ENCODE measurements at regions not wholly inside any gene's neighbourhood (a gene's known extent, or its start where the extent isn't known, plus 50 kb on each side); places are given as distances from the start of the nearest gene placed in this dataset.

DNA sequence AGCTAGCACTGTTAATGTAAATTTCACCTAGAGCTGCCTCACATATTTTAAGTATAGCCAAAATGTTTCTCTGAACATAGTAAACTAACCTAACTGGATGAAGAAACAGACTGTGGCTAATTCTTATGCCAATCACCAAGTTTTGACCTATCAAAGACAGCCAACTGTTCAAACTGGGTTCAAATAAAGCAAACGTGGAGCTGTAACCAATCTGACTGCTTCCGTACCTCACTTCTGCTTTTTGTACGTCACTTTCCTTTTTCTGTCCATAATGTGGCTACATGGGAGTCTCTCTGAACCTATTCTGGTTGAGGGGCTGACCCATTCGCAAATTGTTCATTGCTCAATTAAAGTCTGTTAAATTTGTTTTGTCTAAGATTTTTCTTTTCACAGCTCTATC, 66.3 kb upstream of the ETV1 start:
- no peaks in the 10 kb centered on the region for H3K79me2 ChIP-seq (ENCODE audit: insufficient read depth, low read depth, low read length)
- CTCF ChIA-PET (ENCODE audit: unreplicated experiment), result no interaction called here
- H2AFZ ChIP-seq (ENCODE audit: low read length), result no peak overlapping the region
- no peak for TF ChIP-seq EZH2phosphoT487 (IDR thresholded peaks at IDR 0.05; ENCODE audit: borderline replicate concordance, low read depth, low read length)
- TF ChIP-seq, protein P1, sequence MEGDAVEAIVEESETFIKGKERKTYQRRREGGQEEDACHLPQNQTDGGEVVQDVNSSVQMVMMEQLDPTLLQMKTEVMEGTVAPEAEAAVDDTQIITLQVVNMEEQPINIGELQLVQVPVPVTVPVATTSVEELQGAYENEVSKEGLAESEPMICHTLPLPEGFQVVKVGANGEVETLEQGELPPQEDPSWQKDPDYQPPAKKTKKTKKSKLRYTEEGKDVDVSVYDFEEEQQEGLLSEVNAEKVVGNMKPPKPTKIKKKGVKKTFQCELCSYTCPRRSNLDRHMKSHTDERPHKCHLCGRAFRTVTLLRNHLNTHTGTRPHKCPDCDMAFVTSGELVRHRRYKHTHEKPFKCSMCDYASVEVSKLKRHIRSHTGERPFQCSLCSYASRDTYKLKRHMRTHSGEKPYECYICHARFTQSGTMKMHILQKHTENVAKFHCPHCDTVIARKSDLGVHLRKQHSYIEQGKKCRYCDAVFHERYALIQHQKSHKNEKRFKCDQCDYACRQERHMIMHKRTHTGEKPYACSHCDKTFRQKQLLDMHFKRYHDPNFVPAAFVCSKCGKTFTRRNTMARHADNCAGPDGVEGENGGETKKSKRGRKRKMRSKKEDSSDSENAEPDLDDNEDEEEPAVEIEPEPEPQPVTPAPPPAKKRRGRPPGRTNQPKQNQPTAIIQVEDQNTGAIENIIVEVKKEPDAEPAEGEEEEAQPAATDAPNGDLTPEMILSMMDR (conservative IDR thresholded peaks at IDR 0.05; ENCODE audit: low read length), result no peak
- no peak overlapping the region for H3K27ac ChIP-seq (ENCODE audit: low read depth, low read length, poor library complexity, severe bottlenecking)
- DNase-seq (ENCODE audit: low spot score), result no peak
- H3K9me3 ChIP-seq (ENCODE audit: low read length), result no peaks in the 10 kb centered on the region; the same call in 1 of the 2 replicates
- H3K4me3 ChIP-seq (ENCODE audit: low read depth, low read length, poor library complexity, severe bottlenecking), result no peak overlapping the region
- no peaks in the 10 kb centered on the region for H3K36me3 ChIP-seq (ENCODE audit: insufficient read depth, low read length)
- no TSS peak for BruUV-seq (replicated peaks)
- POLR2A ChIA-PET, result no interaction called here
- intact Hi-C loops (cut with micrococcal nuclease; ENCODE audit: unreplicated experiment), result no loop called here
- H3K9me2 ChIP-seq (ENCODE audit: insufficient read depth, low read length), result no peaks in the 10 kb centered on the region
- H3K4me2 ChIP-seq (ENCODE audit: low read length), result no peak overlapping the region
- no peaks in the 10 kb centered on the region for H4K20me1 ChIP-seq (ENCODE audit: insufficient read depth, low read length)
- no peaks in the 10 kb centered on the region for H3K4me1 ChIP-seq (ENCODE audit: insufficient read depth, low read length, poor library complexity, severe bottlenecking)

DNA sequence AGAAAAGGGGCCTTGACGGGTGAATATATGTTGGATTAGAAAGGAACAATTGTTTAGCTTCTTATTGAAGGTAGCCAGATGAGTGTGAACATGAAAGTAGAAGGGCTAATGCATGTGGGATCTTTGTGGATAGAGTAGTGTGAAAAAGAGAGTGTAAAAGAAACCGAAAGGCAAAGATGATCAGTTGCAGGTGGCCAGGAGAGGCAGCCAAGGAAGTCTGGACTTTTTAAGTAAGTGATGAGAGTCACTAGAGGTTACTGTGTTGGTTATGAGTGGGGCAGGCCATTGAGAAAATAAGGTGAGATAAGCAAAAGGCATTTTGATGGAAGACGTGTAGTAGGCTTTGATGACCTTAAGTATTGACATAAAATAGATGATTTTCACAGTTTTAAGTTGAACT, 64.7 kb upstream of the ETV1 start:
- H2AFZ ChIP-seq (ENCODE audit: low read length), result no peak overlapping the region
- intact Hi-C loops (cut with micrococcal nuclease; ENCODE audit: unreplicated experiment), result no loop called here
- H3K36me3 ChIP-seq (ENCODE audit: insufficient read depth, low read length), result no peaks in the 10 kb centered on the region
- H4K20me1 ChIP-seq (ENCODE audit: insufficient read depth, low read length), result no peaks in the 10 kb centered on the region
- ChIA-PET POLR2A (interaction anchor here (0.7 kb wide), 1 partner anchor 1092 kb away, joined by 3 read pairs; no protein-coding TSS in a partner anchor), CTCF (ENCODE audit: unreplicated experiment) (no interaction called here)
- no peaks in the 10 kb centered on the region; the same call in 1 of the 2 replicates for H3K9me3 ChIP-seq (ENCODE audit: low read length)
- no peak overlapping the region for H3K4me3 ChIP-seq (ENCODE audit: low read depth, low read length, poor library complexity, severe bottlenecking)
- DNase-seq (ENCODE audit: low spot score), result no peak
- H3K27ac ChIP-seq (ENCODE audit: low read depth, low read length, poor library complexity, severe bottlenecking), result no peak overlapping the region
- no peak overlapping the region for H3K4me2 ChIP-seq (ENCODE audit: low read length)
- no peaks in the 10 kb centered on the region for H3K4me1 ChIP-seq (ENCODE audit: insufficient read depth, low read length, poor library complexity, severe bottlenecking)
- no peaks in the 10 kb centered on the region for H3K79me2 ChIP-seq (ENCODE audit: insufficient read depth, low read depth, low read length)
- H3K9me2 ChIP-seq (ENCODE audit: insufficient read depth, low read length), result no peaks in the 10 kb centered on the region
- no TSS peak for BruUV-seq (replicated peaks)
- no peak for TF ChIP-seq EZH2phosphoT487 (IDR thresholded peaks at IDR 0.05; ENCODE audit: borderline replicate concordance, low read depth, low read length)
- TF ChIP-seq, protein P1 (conservative IDR thresholded peaks at IDR 0.05; ENCODE audit: low read length), result no peak

DNA sequence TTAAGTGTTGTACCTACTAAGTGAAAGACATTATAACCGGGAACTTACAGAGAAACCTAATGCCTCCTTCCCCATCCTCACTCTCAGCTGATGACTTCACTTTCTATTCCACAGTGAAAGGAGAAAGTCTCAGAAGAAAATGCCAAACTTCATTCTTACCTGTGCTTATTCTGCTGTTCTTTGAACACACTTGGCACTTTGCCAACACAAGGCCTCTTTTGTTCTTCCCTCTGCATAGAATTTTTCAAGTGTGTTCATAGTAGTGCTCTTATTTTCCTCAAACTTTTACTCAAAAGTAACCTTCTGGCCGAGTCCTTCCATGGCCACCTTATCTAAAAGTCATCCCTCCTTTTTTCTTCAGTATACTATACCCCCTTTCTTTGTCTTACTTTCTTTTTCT, 59.4 kb upstream of the ETV1 start:
- Histone ChIP-seq H2AFZ (ENCODE audit: low read length) (no peak overlapping the region), H3K4me1 (ENCODE audit: insufficient read depth, low read length, poor library complexity, severe bottlenecking) (no peaks in the 10 kb centered on the region), H3K36me3 (ENCODE audit: insufficient read depth, low read length) (no peaks in the 10 kb centered on the region), H4K20me1 (ENCODE audit: insufficient read depth, low read length) (no peaks in the 10 kb centered on the region), H3K27ac (ENCODE audit: low read depth, low read length, poor library complexity, severe bottlenecking) (no peak overlapping the region), H3K9me2 (ENCODE audit: insufficient read depth, low read length) (no peaks in the 10 kb centered on the region), H3K4me2 (ENCODE audit: low read length) (no peak overlapping the region), H3K79me2 (ENCODE audit: insufficient read depth, low read depth, low read length) (no peaks in the 10 kb centered on the region), H3K9me3 (ENCODE audit: low read length) (no peaks in the 10 kb centered on the region), H3K4me3 (ENCODE audit: low read depth, low read length, poor library complexity, severe bottlenecking) (no peak overlapping the region)
- ChIA-PET CTCF (ENCODE audit: unreplicated experiment) (no interaction called here), POLR2A (no interaction called here)
- intact Hi-C loops (cut with micrococcal nuclease; ENCODE audit: unreplicated experiment), result no loop called here
- TF ChIP-seq, protein P1 (conservative IDR thresholded peaks at IDR 0.05; ENCODE audit: low read length), result no peak
- no peak for TF ChIP-seq EZH2phosphoT487 (IDR thresholded peaks at IDR 0.05; ENCODE audit: borderline replicate concordance, low read depth, low read length)
- no TSS peak for BruUV-seq (replicated peaks)
- no peak for DNase-seq (ENCODE audit: low spot score)

Data from OCI-LY7 (cell line).